Vagina (tissue), 2 donors: ENCODE measurements at regions not wholly inside any gene's neighbourhood (a gene's known extent, or its start where the extent isn't known, plus 50 kb on each side); places are given as distances from the start of the nearest gene placed in this dataset.

Experiments used
- POLR2A ChIP-seq, 2 donors: fragments of 450-650 bp; IDR thresholded peaks; one replicate each; pipeline ENCODE4 v1.6.1; 2017; ENCODE audit warnings: antibody characterized with exemption in 2 of 2, mild to moderate bottlenecking in 2 of 2, moderate library complexity in 2 of 2
- POLR2AphosphoS5 ChIP-seq, 2 donors: sonication (generic); formaldehyde crosslinking; IDR thresholded peaks; one replicate each; pipeline ENCODE4 v1.9.0; 2017; ENCODE audit warnings: antibody characterized with exemption in 2 of 2, mild to moderate bottlenecking in 2 of 2, low read depth in 1 of 2; ENCODE audit not compliant: insufficient read depth in 1 of 2
- TF ChIP-seq, protein P1 (sequence below), 3 experiments: fragments of 450-650 bp in 2 of 3; fragments of 200-600 bp in 1 of 3; sonication (generic) in 1 of 3; IDR thresholded peaks; one replicate each; pipeline ENCODE4 v1.5.1; 2017 to 2019; ENCODE audit warnings: antibody characterized with exemption in 3 of 3, mild to moderate bottlenecking in 2 of 3, moderate library complexity in 2 of 3

DNA sequence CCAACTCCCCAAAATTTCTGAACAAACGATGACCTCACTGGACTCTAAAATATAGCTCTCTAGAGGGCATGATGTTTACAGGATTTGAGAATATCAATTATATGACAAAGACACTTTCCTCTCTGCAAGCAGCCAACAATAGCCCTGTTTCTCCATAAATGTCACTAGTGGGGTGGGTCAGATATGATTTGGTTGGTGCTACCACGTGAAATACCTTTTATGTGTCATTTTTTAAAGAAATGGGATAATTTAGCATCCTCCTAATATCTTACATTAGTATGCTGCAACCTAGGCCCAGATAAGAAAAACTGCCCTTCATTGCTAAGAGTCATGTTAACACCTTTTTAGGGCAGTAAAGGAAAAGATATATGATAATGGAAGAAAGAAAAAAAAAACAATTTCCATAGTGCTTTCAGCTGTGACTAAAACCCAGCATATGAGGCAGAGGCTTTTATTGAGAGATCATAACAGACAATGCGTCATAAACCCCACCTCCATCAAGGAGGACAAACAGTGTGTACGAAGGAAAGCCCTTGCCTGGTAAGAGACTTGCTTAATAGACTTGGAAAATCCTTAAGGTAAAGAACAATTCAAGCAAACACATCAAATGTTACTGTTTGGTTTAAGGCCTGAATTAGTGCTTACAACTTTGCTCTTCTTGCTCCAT is 372.4 kb upstream of the PAPPA start:
- TF ChIP-seq, protein P1, sequence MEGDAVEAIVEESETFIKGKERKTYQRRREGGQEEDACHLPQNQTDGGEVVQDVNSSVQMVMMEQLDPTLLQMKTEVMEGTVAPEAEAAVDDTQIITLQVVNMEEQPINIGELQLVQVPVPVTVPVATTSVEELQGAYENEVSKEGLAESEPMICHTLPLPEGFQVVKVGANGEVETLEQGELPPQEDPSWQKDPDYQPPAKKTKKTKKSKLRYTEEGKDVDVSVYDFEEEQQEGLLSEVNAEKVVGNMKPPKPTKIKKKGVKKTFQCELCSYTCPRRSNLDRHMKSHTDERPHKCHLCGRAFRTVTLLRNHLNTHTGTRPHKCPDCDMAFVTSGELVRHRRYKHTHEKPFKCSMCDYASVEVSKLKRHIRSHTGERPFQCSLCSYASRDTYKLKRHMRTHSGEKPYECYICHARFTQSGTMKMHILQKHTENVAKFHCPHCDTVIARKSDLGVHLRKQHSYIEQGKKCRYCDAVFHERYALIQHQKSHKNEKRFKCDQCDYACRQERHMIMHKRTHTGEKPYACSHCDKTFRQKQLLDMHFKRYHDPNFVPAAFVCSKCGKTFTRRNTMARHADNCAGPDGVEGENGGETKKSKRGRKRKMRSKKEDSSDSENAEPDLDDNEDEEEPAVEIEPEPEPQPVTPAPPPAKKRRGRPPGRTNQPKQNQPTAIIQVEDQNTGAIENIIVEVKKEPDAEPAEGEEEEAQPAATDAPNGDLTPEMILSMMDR (IDR thresholded peaks at IDR 0.05) = no peak
- no peak for TF ChIP-seq POLR2AphosphoS5 (IDR thresholded peaks at IDR 0.05; ENCODE audit: insufficient read depth in 1 of 2, low read depth in 1 of 2)
- TF ChIP-seq POLR2A (IDR thresholded peaks at IDR 0.05) = no peak
